Posterior cingulate gyrus (tissue), 11 donors: ENCODE measurements at regions not wholly inside any gene's neighbourhood (a gene's known extent, or its start where the extent isn't known, plus 50 kb on each side); places are given as distances from the start of the nearest gene placed in this dataset.
A peak's percentile ranks its signal among the peaks of the same experiment; 100 is the strongest.

Experiments
- DNase-seq, 10 donors: peaks; one replicate each; pipeline versions ENCODE4 v3.0.0 to v3.0.0-alpha.2; 2020 to 2021; ENCODE audit warnings: mixed read lengths in 3 of 10
- intact Hi-C: fragments of 100-400 bp; cut with DNase I; formaldehyde crosslinking; loops from one replicate; pipeline ENCODE4 v1.15.1; 2023

GRCh38 chr2:234841321-234842015, 110.3 kb upstream of the SH3BP4 start:
- intact Hi-C loops: no loop called here
- no peak for DNase-seq

GRCh38 chr2:234840336-234840735, 111.5 kb upstream of the SH3BP4 start:
- DNase-seq: peak in 2 of 10 donors; percentile 11 to 84
- intact Hi-C loops: no loop called here

- intact Hi-C loops: no loop called here
- no peak for DNase-seq
Observed at GRCh38 chr2:234839285-234839684, 112.5 kb upstream of the SH3BP4 start.

GRCh38 chr2:234836271-234836670, 115.5 kb upstream of the SH3BP4 start:
- intact Hi-C loops: no loop called here
- no peak for DNase-seq

GRCh38 chr2:234835738-234836137, 116.1 kb upstream of the SH3BP4 start:
- no peak for DNase-seq
- intact Hi-C loops: no loop called here

- no peak for DNase-seq
- intact Hi-C loops: no loop called here
Observed at GRCh38 chr2:234834228-234834923, 117.4 kb upstream of the SH3BP4 start.

- intact Hi-C loops: no loop called here
- DNase-seq: no peak
Observed at GRCh38 chr2:234830853-234831252, 121.0 kb upstream of the SH3BP4 start.

- no peak for DNase-seq
- intact Hi-C loops: no loop called here
Observed at GRCh38 chr2:234829074-234829455, 122.8 kb upstream of the SH3BP4 start.

- intact Hi-C loops: no loop called here
Observed at GRCh38 chr2:234828382-234829073, 123.3 kb upstream of the SH3BP4 start.

GRCh38 chr2:234827096-234827860, 124.5 kb upstream of the SH3BP4 start:
- intact Hi-C loops: no loop called here
- no peak for DNase-seq

More at GRCh38 chr2:234828382-234829073, 123.3 kb upstream of the SH3BP4 start:
- DNase-seq: no peak

GRCh38 chr2:234826681-234827080, 125.1 kb upstream of the SH3BP4 start:
- no peak for DNase-seq
- intact Hi-C loops: no loop called here

GRCh38 chr2:234825616-234826015, 126.2 kb upstream of the SH3BP4 start:
- intact Hi-C loops: no loop called here
- DNase-seq: no peak

- intact Hi-C loops: no loop called here
- DNase-seq: no peak
Observed at GRCh38 chr2:234823877-234824376, 127.9 kb upstream of the SH3BP4 start.

- DNase-seq: no peak
Observed at GRCh38 chr2:234823196-234823876, 128.5 kb upstream of the SH3BP4 start.

GRCh38 chr2:234821946-234822475, 129.8 kb upstream of the SH3BP4 start:
- intact Hi-C loops: no loop called here
- no peak for DNase-seq

More at GRCh38 chr2:234823196-234823876, 128.5 kb upstream of the SH3BP4 start:
- intact Hi-C loops: no loop called here

- intact Hi-C loops: no loop called here
- DNase-seq: no peak
Observed at GRCh38 chr2:234818937-234819336, 132.9 kb upstream of the SH3BP4 start.

- no peak for DNase-seq
- intact Hi-C loops: no loop called here
Observed at GRCh38 chr2:234816491-234816890, 135.3 kb upstream of the SH3BP4 start.

GRCh38 chr2:234816056-234816455, 135.8 kb upstream of the SH3BP4 start:
- no peak for DNase-seq
- intact Hi-C loops: no loop called here

- intact Hi-C loops: no loop called here
Observed at GRCh38 chr2:234814374-234814773, 137.4 kb upstream of the SH3BP4 start.

GRCh38 chr2:234812851-234813250, 139.0 kb upstream of the SH3BP4 start:
- intact Hi-C loops: no loop called here
- DNase-seq: no peak

More at GRCh38 chr2:234814374-234814773, 137.4 kb upstream of the SH3BP4 start:
- DNase-seq: no peak
